ENCODE measurements at regions not wholly inside any gene's neighbourhood (a gene's known extent, or its start where the extent isn't known, plus 50 kb on each side); places are given as distances from the start of the nearest gene placed in this dataset.

DNA sequence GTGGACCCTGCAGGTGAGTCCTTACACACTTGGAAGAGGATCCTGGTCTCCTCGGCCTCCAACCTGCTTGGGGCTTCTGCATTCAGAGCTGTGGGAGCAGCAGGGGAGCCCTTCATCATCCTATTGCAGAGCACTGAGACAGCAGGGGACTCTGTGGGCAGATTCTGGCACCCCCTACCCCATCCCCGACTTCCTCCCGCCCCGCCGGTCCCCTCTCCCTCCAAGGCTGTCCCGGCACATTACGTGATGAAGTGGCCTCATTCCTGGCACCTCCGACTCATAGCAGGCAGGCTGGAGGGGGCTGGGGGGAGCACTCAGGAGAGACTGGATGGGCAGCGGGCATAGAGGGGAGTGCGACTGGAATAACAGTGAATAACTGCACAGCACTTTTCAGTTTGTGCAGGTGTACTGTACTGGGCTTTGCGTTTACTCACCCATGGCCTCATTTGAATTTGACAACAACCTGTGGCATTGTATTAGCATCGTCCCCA, 394.1 kb downstream of the MATN1 start:
- TF ChIP-seq POLR2A (IDR thresholded peaks at IDR 0.05) (no peak), POLR2AphosphoS5 (IDR thresholded peaks at IDR 0.05) (no peak)
- TF ChIP-seq, protein P1, sequence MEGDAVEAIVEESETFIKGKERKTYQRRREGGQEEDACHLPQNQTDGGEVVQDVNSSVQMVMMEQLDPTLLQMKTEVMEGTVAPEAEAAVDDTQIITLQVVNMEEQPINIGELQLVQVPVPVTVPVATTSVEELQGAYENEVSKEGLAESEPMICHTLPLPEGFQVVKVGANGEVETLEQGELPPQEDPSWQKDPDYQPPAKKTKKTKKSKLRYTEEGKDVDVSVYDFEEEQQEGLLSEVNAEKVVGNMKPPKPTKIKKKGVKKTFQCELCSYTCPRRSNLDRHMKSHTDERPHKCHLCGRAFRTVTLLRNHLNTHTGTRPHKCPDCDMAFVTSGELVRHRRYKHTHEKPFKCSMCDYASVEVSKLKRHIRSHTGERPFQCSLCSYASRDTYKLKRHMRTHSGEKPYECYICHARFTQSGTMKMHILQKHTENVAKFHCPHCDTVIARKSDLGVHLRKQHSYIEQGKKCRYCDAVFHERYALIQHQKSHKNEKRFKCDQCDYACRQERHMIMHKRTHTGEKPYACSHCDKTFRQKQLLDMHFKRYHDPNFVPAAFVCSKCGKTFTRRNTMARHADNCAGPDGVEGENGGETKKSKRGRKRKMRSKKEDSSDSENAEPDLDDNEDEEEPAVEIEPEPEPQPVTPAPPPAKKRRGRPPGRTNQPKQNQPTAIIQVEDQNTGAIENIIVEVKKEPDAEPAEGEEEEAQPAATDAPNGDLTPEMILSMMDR (IDR thresholded peaks at IDR 0.05), result no peak

DNA sequence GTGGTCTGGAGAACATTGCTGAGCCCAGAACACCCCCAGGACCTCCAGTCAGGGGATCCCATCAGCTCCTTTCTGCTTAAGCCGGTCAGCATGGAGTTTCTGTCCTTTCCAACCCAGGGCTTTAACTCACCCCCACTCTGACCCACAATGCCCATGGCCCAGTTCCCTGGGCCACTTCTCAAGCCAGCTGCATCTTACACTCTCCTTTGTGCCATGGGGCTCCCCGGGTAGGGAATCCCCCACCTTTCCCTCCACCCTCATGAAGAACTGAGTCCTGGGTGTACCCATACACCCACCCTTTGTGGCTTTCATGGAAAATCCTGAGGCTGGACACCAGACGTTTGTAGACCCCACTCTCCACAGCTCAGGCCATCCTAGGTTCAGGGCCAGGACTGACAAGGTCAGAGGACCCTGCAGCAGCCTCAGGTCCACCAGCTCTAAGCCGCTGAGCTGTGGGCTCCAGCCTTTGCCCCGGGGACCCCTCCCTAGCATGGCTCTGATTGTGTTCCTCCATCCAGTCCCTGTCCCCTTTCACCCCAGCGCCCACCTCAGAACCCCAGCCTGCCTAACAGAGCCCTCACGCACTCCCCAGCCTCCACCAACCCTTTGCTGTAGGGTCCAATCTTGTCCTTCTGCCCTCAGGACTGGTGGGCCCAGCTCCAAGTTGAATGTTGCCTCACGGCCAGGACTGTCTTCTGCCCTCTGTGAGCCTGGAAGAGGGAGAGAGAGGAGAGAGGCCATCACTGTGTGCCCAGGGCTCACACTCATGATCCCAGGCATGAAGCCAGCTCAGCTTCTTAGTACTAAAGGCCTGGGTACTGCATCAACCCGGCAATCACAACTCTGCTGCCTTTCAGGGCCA, 394.8 kb downstream of the MATN1 start:
- Histone ChIP-seq H3K4me3 (no peak overlapping the region), H3K27me3 (peaks cover 0 to 5% of the 10 kb centered on the region in 2 donors), H3K9me3 (no peaks in the 10 kb centered on the region), H3K36me3 (no peaks in the 10 kb centered on the region), H3K27ac (no peak overlapping the region), H3K4me1 (no peaks in the 10 kb centered on the region)
- intact Hi-C loops (cut with DNase I; ENCODE audit: low total_unique reads), result no loop called here
- TF ChIP-seq, protein P1 (IDR thresholded peaks at IDR 0.05), result no peak
- TF ChIP-seq POLR2A (IDR thresholded peaks at IDR 0.05), result no peak
- no peak for TF ChIP-seq POLR2AphosphoS5 (IDR thresholded peaks at IDR 0.05)
- DNase-seq (ENCODE audit: low spot score in 2 of 2), result no peak

More for the DNA sequence above, 394.1 kb downstream of the MATN1 start:
- intact Hi-C loops (cut with DNase I; ENCODE audit: low total_unique reads), result no loop called here
- H3K4me1 ChIP-seq, result no peaks in the 10 kb centered on the region
- peaks cover 0 to 4% of the 10 kb centered on the region in 2 donors for H3K27me3 ChIP-seq
- H3K27ac ChIP-seq, result no peak overlapping the region
- DNase-seq (ENCODE audit: low spot score in 2 of 2), result no peak
- H3K9me3 ChIP-seq, result no peaks in the 10 kb centered on the region
- H3K36me3 ChIP-seq, result no peaks in the 10 kb centered on the region
- H3K4me3 ChIP-seq, result no peak overlapping the region

DNA sequence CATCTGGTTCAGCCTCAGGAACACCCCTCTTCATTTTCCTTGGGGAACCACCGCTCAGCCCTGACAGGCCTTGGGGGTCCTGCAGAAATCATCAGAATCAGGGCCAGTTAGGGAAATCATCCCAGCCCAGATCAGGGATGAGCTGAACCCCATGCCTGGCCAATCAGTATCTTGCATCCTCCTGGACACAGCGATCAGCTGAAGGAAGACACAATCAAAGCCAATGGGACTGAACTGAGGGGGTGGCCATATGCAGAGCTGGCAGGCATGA, 395.4 kb downstream of the MATN1 start:
- H3K27me3 ChIP-seq, result peaks cover 0 to 5% of the 10 kb centered on the region in 2 donors
- H3K27ac ChIP-seq, result no peak overlapping the region
- DNase-seq (ENCODE audit: low spot score in 2 of 2), result no peak
- H3K4me1 ChIP-seq, result no peaks in the 10 kb centered on the region
- H3K4me3 ChIP-seq, result no peak overlapping the region
- intact Hi-C loops (cut with DNase I; ENCODE audit: low total_unique reads), result no loop called here
- no peaks in the 10 kb centered on the region for H3K36me3 ChIP-seq
- no peaks in the 10 kb centered on the region for H3K9me3 ChIP-seq
- no peak for TF ChIP-seq POLR2A (IDR thresholded peaks at IDR 0.05)
- TF ChIP-seq, protein P1 (IDR thresholded peaks at IDR 0.05), result no peak
- no peak for TF ChIP-seq POLR2AphosphoS5 (IDR thresholded peaks at IDR 0.05)

DNA sequence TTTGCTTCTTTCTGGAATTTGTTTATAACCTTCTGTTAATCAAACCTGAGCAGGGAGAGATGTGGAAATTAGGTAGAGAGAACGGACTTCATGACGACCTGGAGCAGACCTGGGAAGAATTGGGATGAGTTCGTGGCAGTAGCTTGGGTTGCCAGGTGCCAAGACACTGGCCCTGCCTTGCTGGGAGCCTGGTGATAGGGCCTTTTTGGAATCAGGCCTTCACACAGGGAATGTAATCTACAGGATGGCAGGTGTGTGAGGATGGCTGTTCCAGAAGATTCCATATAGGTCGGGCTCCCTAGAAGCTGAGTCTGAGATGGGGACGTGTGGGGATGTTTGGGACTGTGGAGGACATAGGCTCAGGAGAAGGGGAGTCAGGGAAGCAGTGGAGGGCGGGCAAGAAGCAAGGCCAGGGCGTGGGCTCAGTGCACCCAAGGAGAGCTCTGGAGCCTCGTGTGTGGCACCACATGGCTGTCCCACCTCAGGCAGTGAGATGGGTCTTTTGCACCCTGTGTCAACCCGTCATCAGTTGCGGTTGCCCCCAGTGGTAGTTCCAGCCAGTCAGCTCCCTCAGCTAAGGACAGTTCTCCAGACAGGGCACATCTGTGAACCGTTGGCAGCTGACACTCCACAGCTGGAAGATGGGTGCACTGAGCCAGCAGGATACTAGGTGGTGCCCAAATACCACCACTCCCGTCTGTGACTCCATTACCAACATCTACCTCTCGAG, 395.9 kb downstream of the MATN1 start:
- H3K27me3 ChIP-seq, result peaks cover 0 to 5% of the 10 kb centered on the region in 2 donors
- DNase-seq (ENCODE audit: low spot score in 2 of 2), result no peak
- no peak overlapping the region for H3K27ac ChIP-seq
- no peaks in the 10 kb centered on the region for H3K4me1 ChIP-seq
- H3K4me3 ChIP-seq, result no peak overlapping the region
- intact Hi-C loops (cut with DNase I; ENCODE audit: low total_unique reads), result no loop called here
- H3K9me3 ChIP-seq, result no peaks in the 10 kb centered on the region
- no peaks in the 10 kb centered on the region for H3K36me3 ChIP-seq
- TF ChIP-seq POLR2AphosphoS5 (IDR thresholded peaks at IDR 0.05), result no peak
- TF ChIP-seq, protein P1 (IDR thresholded peaks at IDR 0.05), result no peak
- no peak for TF ChIP-seq POLR2A (IDR thresholded peaks at IDR 0.05)

DNA sequence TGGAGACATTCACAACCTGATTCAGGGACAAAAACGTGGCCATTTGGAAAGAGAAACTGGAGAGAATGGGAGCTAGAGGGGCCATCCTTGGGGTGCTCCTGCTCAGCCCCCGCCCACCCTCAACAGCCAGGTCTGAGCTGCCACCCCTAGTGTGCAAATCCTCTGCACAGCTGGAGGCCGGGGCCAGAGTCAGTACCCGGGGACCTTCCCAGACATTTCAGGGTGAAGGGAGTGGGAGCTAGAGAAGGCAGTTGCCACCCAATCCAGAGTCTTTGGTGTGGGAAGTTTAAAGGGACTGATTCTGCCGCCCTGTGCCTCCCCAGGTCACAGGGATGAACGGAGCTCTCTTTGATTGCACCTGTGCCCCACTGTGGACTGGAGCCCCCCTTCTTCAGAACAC, 397.4 kb downstream of the MATN1 start:
- TF ChIP-seq POLR2AphosphoS5 (IDR thresholded peaks at IDR 0.05), result no peak
- TF ChIP-seq, protein P1 (IDR thresholded peaks at IDR 0.05), result no peak
- no peak for TF ChIP-seq POLR2A (IDR thresholded peaks at IDR 0.05)
- intact Hi-C loops (cut with DNase I; ENCODE audit: low total_unique reads), result no loop called here
- DNase-seq (ENCODE audit: low spot score in 2 of 2), result no peak
- Histone ChIP-seq H3K4me1 (no peaks in the 10 kb centered on the region), H3K27ac (no peak overlapping the region), H3K27me3 (peaks cover 0 to 5% of the 10 kb centered on the region in 2 donors), H3K9me3 (no peaks in the 10 kb centered on the region), H3K4me3 (no peak overlapping the region), H3K36me3 (no peaks in the 10 kb centered on the region)
